Calu3 (cell line): ENCODE measurements at regions not wholly inside any gene's neighbourhood (a gene's known extent, or its start where the extent isn't known, plus 50 kb on each side); places are given as distances from the start of the nearest gene placed in this dataset.

Experiments used
- BruUV-seq: library from RNA; stranded (reverse); fragments of 400-500 nt; replicated peaks from 2 replicates; lab custom pipeline; 2021; lab: Mats Ljungman, UMichigan
- CTCF ChIA-PET: fragments of 300-600 bp; sonication (Branson Sonifier 250); formaldehyde crosslinking; loops from one replicate; lab custom pipeline; 2022; ENCODE audit warnings: antibody characterized with exemption; lab: Charles Lee
- DNase-seq: peaks from one replicate; pipeline ENCODE4 v3.0.0; 2022
- H3K27ac Mint-ChIP-seq: one replicate; pipeline ENCODE4 v1.8.0; 2022; ENCODE audit warnings: mixed read lengths; ENCODE audit not compliant: unreplicated experiment
- H3K27me3 Mint-ChIP-seq: one replicate; pipeline ENCODE4 v1.8.0; 2022; ENCODE audit warnings: mixed read lengths; ENCODE audit not compliant: unreplicated experiment
- H3K36me3 Mint-ChIP-seq: one replicate; pipeline ENCODE4 v1.8.0; 2022; ENCODE audit warnings: mild to moderate bottlenecking, moderate library complexity, mixed read lengths; ENCODE audit not compliant: insufficient read depth, unreplicated experiment
- H3K4me1 Mint-ChIP-seq: one replicate; pipeline ENCODE4 v1.8.0; 2022; ENCODE audit warnings: mild to moderate bottlenecking, low read depth, mixed read lengths; ENCODE audit not compliant: unreplicated experiment
- H3K4me3 Mint-ChIP-seq: one replicate; pipeline ENCODE4 v1.8.0; 2022; ENCODE audit warnings: mild to moderate bottlenecking, low read depth, moderate library complexity, mixed read lengths; ENCODE audit not compliant: unreplicated experiment
- H3K9me3 Mint-ChIP-seq: one replicate; pipeline ENCODE4 v1.8.0; 2022; ENCODE audit warnings: low read depth, mixed read lengths; ENCODE audit not compliant: unreplicated experiment
- CTCF ChIP-seq: fragments of 200-600 bp; IDR thresholded peaks from one replicate; pipeline ENCODE4 v1.8.0; 2022; ENCODE audit warnings: antibody characterized with exemption; ENCODE audit not compliant: unreplicated experiment
- intact Hi-C: fragments of 100-400 bp; cut with micrococcal nuclease; formaldehyde crosslinking; loops from one replicate; pipeline ENCODE4 v1.10.0; 2022; ENCODE audit not compliant: unreplicated experiment

GRCh38 chr12:93154753-93155480 is 222.8 kb upstream of the NUDT4 start:
- H3K36me3 Mint-ChIP-seq = peaks cover 5% of the 10 kb centered on the region
- no peak overlapping the region for H3K27ac Mint-ChIP-seq
- peaks cover 14% of the 10 kb centered on the region for H3K4me1 Mint-ChIP-seq
- BruUV-seq = no TSS peak
- H3K4me3 Mint-ChIP-seq = no peak overlapping the region
- H3K9me3 Mint-ChIP-seq = no peaks in the 10 kb centered on the region
- intact Hi-C loops = no loop called here
- DNase-seq = no peak
- no peaks in the 10 kb centered on the region for H3K27me3 Mint-ChIP-seq
- CTCF ChIA-PET = interaction anchor here (1.8 kb wide), 1 partner anchor 17 kb away, joined by 4 read pairs; no protein-coding TSS in a partner anchor
- no peak for TF ChIP-seq CTCF

DNA sequence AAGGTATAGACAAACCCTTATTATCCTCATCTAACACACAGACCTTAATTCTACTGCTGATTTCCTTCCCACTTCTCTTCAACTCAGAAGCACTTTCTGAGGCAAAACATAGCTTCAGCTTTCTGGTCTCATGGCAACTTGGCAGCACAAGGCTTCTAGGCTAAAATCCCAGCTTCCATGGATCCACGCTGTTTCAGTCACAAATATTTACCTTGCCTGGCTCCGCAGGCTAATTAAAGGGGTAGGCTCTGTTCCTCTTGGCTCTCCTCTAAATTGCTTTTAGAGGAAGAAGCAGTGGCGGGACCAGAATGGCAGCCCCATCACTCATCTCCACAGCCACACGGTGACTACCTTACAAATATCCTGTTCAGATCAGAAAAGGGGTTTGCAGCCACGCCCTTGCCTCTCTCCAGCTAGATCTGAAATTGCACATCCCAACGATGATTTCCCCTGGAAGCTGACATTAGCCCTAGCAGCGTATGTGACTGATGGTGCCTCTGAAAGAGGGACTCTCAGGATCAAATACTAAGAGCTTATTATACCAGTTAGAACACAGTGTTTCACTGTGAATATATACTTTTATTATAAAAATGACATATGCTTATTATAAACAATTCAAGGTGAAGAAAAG is 221.5 kb upstream of the NUDT4 start:
- no peaks in the 10 kb centered on the region for H3K9me3 Mint-ChIP-seq
- H3K4me3 Mint-ChIP-seq = no peak overlapping the region
- CTCF ChIA-PET = no interaction called here
- no peak for TF ChIP-seq CTCF
- BruUV-seq = no TSS peak
- intact Hi-C loops = no loop called here
- H3K4me1 Mint-ChIP-seq = peaks cover 5% of the 10 kb centered on the region
- H3K27me3 Mint-ChIP-seq = no peaks in the 10 kb centered on the region
- no peak overlapping the region for H3K27ac Mint-ChIP-seq
- DNase-seq = no peak
- H3K36me3 Mint-ChIP-seq = peaks cover 5% of the 10 kb centered on the region

GRCh38 chr12:93157279-93157678 is 220.4 kb upstream of the NUDT4 start:
- intact Hi-C loops = no loop called here
- BruUV-seq = no TSS peak
- Mint-ChIP-seq H3K9me3 (no peaks in the 10 kb centered on the region), H3K4me1 (no peaks in the 10 kb centered on the region), H3K27ac (no peak overlapping the region), H3K4me3 (no peak overlapping the region), H3K36me3 (peaks cover 5% of the 10 kb centered on the region), H3K27me3 (no peaks in the 10 kb centered on the region)
- no peak for TF ChIP-seq CTCF
- DNase-seq = no peak
- CTCF ChIA-PET = no interaction called here

DNA sequence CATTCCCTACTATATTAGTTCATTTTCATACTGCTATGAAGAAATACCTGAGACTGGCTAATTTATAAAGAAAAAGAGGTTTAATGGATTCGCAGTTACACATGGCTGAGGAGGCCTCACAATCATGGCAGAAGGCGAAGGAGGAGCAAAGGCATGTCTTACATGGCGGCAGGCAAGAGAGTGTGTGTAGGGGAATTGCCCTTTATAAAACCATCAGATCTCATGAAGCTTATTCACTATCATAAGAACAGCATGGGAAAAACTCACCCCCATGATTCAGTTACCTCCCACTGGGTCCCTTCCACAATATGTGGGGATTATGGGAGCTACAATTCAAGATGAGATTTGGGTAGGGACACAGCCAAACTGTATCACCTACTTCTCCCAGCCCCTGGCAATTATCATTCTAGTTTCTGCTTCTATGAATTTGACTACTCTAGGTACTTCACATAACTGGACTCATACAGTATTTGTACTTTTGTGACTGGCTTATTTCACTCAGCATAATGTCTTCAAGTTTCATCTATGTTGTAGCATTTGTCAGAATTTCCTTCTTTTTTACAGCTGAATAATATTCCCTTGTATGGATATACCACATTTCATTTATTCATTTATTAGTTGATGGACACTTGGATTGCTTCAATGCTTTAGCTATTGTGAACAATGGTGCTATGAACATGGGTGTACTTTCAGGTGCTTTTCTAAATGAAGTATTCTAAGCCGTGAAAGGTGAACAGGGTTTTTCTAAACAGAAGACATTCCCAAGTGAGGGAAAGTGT is 219.5 kb upstream of the NUDT4 start:
- intact Hi-C loops = no loop called here
- no TSS peak for BruUV-seq

More for the DNA sequence above, 219.5 kb upstream of the NUDT4 start:
- CTCF ChIA-PET = no interaction called here
- no peak overlapping the region for H3K4me3 Mint-ChIP-seq
- TF ChIP-seq CTCF = no peak
- H3K4me1 Mint-ChIP-seq = peaks cover under 1% of the 10 kb centered on the region
- no peaks in the 10 kb centered on the region for H3K27me3 Mint-ChIP-seq
- peaks cover 5% of the 10 kb centered on the region for H3K36me3 Mint-ChIP-seq
- no peaks in the 10 kb centered on the region for H3K9me3 Mint-ChIP-seq
- DNase-seq = no peak
- no peak overlapping the region for H3K27ac Mint-ChIP-seq
